WTC11 (cell line): ENCODE measurements at regions not wholly inside any gene's neighbourhood (a gene's known extent, or its start where the extent isn't known, plus 50 kb on each side); places are given as distances from the start of the nearest gene placed in this dataset.
A peak's percentile ranks its signal among the peaks of the same experiment; 100 is the strongest.

Source experiments
- ATAC-seq: fragments of 200-7000 bp; cut with Tn5 transposase; 2 replicates; pipeline ENCODE4 v1.10.0; 2021; ENCODE audit warnings: mild to moderate bottlenecking, moderate library complexity
- CTCF ChIA-PET: fragments of 300-600 bp; sonication (Branson Sonifier 250); formaldehyde crosslinking; loops from one replicate; lab custom pipeline; 2021; ENCODE audit warnings: antibody characterized with exemption; lab: Charles Lee
- POLR2A ChIA-PET: fragments of 350-600 bp; sonication (Branson Sonifier 250); formaldehyde crosslinking; loops from one replicate; lab custom pipeline; 2021; ENCODE audit warnings: antibody characterized with exemption; lab: Charles Lee
- DNase-seq: peaks from one replicate; pipeline ENCODE4 v3.0.0; 2021; ENCODE audit warnings: low spot score
- H3K27ac Mint-ChIP-seq: 2 replicates; pipeline ENCODE4 v1.8.0; 2021; ENCODE audit warnings: mixed read lengths
- H3K27me3 Mint-ChIP-seq: 2 replicates; pipeline ENCODE4 v1.8.0; 2021; ENCODE audit warnings: low read depth, mild to moderate bottlenecking, moderate library complexity, mixed read lengths
- H3K36me3 Mint-ChIP-seq: 2 replicates; pipeline ENCODE4 v1.8.0; 2021; ENCODE audit warnings: mixed read lengths
- H3K4me1 Mint-ChIP-seq: 2 replicates; pipeline ENCODE4 v1.8.0; 2022; ENCODE audit warnings: mixed read lengths
- H3K4me3 Mint-ChIP-seq: 2 replicates; pipeline ENCODE4 v1.8.0; 2021; ENCODE audit warnings: mild to moderate bottlenecking, moderate library complexity, mixed read lengths
- H3K9me3 Mint-ChIP-seq: 2 replicates; pipeline ENCODE4 v1.8.0; 2021; ENCODE audit warnings: mixed read lengths
- AFF4 ChIP-seq: sonication (generic); formaldehyde crosslinking; IDR thresholded peaks from 2 replicates; pipeline ENCODE4 v1.8.1; 2023; ENCODE audit warnings: mild to moderate bottlenecking, missing genetic modification reagents, borderline replicate concordance
- ATF6 ChIP-seq: sonication (generic); formaldehyde crosslinking; IDR thresholded peaks from 2 replicates; pipeline ENCODE4 v1.8.1; 2023; ENCODE audit warnings: mild to moderate bottlenecking, missing genetic modification reagents
- E2F4 ChIP-seq: sonication (generic); formaldehyde crosslinking; IDR thresholded peaks from 2 replicates; pipeline ENCODE4 v1.8.1; 2022; ENCODE audit warnings: low read depth, mild to moderate bottlenecking, moderate library complexity, missing genetic modification reagents, borderline replicate concordance
- E2F5 ChIP-seq: sonication (generic); formaldehyde crosslinking; IDR thresholded peaks from 2 replicates; pipeline ENCODE4 v1.8.1; 2022; ENCODE audit warnings: mild to moderate bottlenecking, moderate library complexity, missing genetic modification reagents
- ERG ChIP-seq: fragments of 250-450 bp; sonication (Bioruptor Pico); IDR thresholded peaks from 2 replicates; pipeline ENCODE4 v1.8.0; 2021; ENCODE audit warnings: mild to moderate bottlenecking
- NR1H2 ChIP-seq: sonication (generic); formaldehyde crosslinking; IDR thresholded peaks from 2 replicates; pipeline ENCODE4 v1.9.0; 2021; ENCODE audit warnings: mild to moderate bottlenecking, moderate library complexity, missing genetic modification reagents
- PREB ChIP-seq: sonication (generic); formaldehyde crosslinking; IDR thresholded peaks from 2 replicates; pipeline ENCODE4 v1.8.1; 2022; ENCODE audit warnings: mild to moderate bottlenecking, missing genetic modification reagents, moderate library complexity, borderline replicate concordance
- RELA ChIP-seq: sonication (generic); formaldehyde crosslinking; IDR thresholded peaks from 2 replicates; pipeline ENCODE4 v1.8.1; 2022; ENCODE audit warnings: missing genetic modification reagents, mild to moderate bottlenecking, borderline replicate concordance
- SMAD4 ChIP-seq: sonication (generic); formaldehyde crosslinking; IDR thresholded peaks from 2 replicates; pipeline ENCODE4 v1.8.0; 2022; ENCODE audit warnings: mild to moderate bottlenecking, missing genetic modification reagents
- SP1 ChIP-seq: sonication (generic); formaldehyde crosslinking; conservative IDR thresholded peaks from 2 replicates; pipeline ENCODE4 v1.8.1; 2022; ENCODE audit warnings: missing genetic modification reagents
- TEAD1 ChIP-seq: sonication (generic); formaldehyde crosslinking; IDR thresholded peaks from 2 replicates; pipeline ENCODE4 v1.8.0; 2022; ENCODE audit warnings: mild to moderate bottlenecking, missing genetic modification reagents
- TEAD4 ChIP-seq: sonication (generic); formaldehyde crosslinking; IDR thresholded peaks from 2 replicates; pipeline ENCODE4 v1.8.0; 2022; ENCODE audit warnings: mild to moderate bottlenecking, missing genetic modification reagents
- TP53 ChIP-seq: sonication (generic); formaldehyde crosslinking; IDR thresholded peaks from 2 replicates; pipeline ENCODE4 v1.8.1; 2023; ENCODE audit warnings: mild to moderate bottlenecking, missing genetic modification reagents
- ZNF396 ChIP-seq: fragments of 250-450 bp; sonication (Bioruptor Pico); IDR thresholded peaks from 2 replicates; pipeline ENCODE4 v1.8.0; 2021; ENCODE audit warnings: mild to moderate bottlenecking, moderate library complexity, borderline replicate concordance
- ZNF423 ChIP-seq: fragments of 250-450 bp; sonication (Bioruptor Pico); IDR thresholded peaks from 2 replicates; pipeline ENCODE4 v2.1.2; 2022; ENCODE audit warnings: mild to moderate bottlenecking, moderate library complexity
- ZNF425 ChIP-seq: fragments of 250-450 bp; sonication (Bioruptor Pico); conservative IDR thresholded peaks from 2 replicates; pipeline ENCODE4 v1.9.0; 2021; ENCODE audit warnings: mild to moderate bottlenecking
- ZSCAN18 ChIP-seq: fragments of 250-450 bp; sonication (Bioruptor Pico); IDR thresholded peaks from 2 replicates; pipeline ENCODE4 v2.1.2; 2022; ENCODE audit warnings: mild to moderate bottlenecking, moderate library complexity

- no peak for ATAC-seq
- Mint-ChIP-seq H3K27ac (no peak overlapping the region), H3K4me1 (peaks cover 13% of the 10 kb centered on the region), H3K4me3 (no peak overlapping the region), H3K36me3 (no peaks in the 10 kb centered on the region), H3K27me3 (no peaks in the 10 kb centered on the region; the same call in none of the 2 replicates), H3K9me3 (no peaks in the 10 kb centered on the region)
- ChIA-PET POLR2A (no interaction called here), CTCF (no interaction called here)
- TF ChIP-seq ZNF396 (CRISPR knock-in tag) (no peak), ERG (no peak), SP1 (CRISPR knock-in tag) (no peak), TEAD1 (CRISPR knock-in tag) (no peak), ZNF425 (no peak), ATF6 (CRISPR knock-in tag) (no peak), ZNF423 (CRISPR knock-in tag) (no peak), AFF4 (CRISPR knock-in tag) (no peak), E2F4 (CRISPR knock-in tag) (no peak), NR1H2 (CRISPR knock-in tag) (no peak), RELA (no peak), TP53 (no peak), SMAD4 (no peak)
- DNase-seq, result no peak
These were observed 72.3 kb upstream of the RAD23B start for GRCh38 chr9:107210775-107211174.

GRCh38 chr9:107211284-107211923, 71.7 kb upstream of the RAD23B start:
- no peak overlapping the region for H3K27ac Mint-ChIP-seq
- H3K36me3 Mint-ChIP-seq, result no peaks in the 10 kb centered on the region
- no peaks in the 10 kb centered on the region; the same call in none of the 2 replicates for H3K27me3 Mint-ChIP-seq
- H3K4me3 Mint-ChIP-seq, result no peak overlapping the region
- H3K4me1 Mint-ChIP-seq, result peaks cover 13% of the 10 kb centered on the region
- ChIA-PET CTCF (no interaction called here), POLR2A (no interaction called here)
- DNase-seq (no peak), ATAC-seq (peak; percentile 30)
- H3K9me3 Mint-ChIP-seq, result no peaks in the 10 kb centered on the region
- TF ChIP-seq E2F5 (CRISPR knock-in tag), result no peak
- no peak for TF ChIP-seq ZSCAN18
- TF ChIP-seq TEAD4 (CRISPR knock-in tag), result no peak
- no peak for TF ChIP-seq PREB (CRISPR knock-in tag)
- no peak for TF ChIP-seq SP1 (CRISPR knock-in tag)
